ENCODE measurements at regions not wholly inside any gene's neighbourhood (a gene's known extent, or its start where the extent isn't known, plus 50 kb on each side); places are given as distances from the start of the nearest gene placed in this dataset.

GRCh38 chr14:98890556-98891340 is 381.2 kb downstream of the BCL11B start:
- no peak for ATAC-seq
- Histone ChIP-seq H3K9me3 (ENCODE audit: low read length) (no peaks in the 10 kb centered on the region), H3K4me3 (replicated peaks in 1 of 3; ENCODE audit: insufficient read depth in 1 of 3, low read depth in 2 of 3, low read length in 3 of 3) (no peak overlapping the region), H3K9ac (ENCODE audit: insufficient read depth, low read depth, low read length) (no peak overlapping the region), H3K36me3 (replicated peaks in 1 of 2; ENCODE audit: control insufficient read depth in 1 of 2, insufficient read depth in 2 of 2, low read length in 2 of 2) (no peaks in the 10 kb centered on the region), H3K4me1 (ENCODE audit: insufficient read depth, low read length) (no peaks in the 10 kb centered on the region), H3K27me3 (ENCODE audit: control insufficient read depth in 1 of 2, insufficient read depth in 2 of 2, low read length in 2 of 2) (peaks cover 3 to 22% of the 10 kb centered on the region in 2 experiments; a peak in 2 of 5 replicates), H3K27ac (ENCODE audit: extremely low read length, insufficient read depth, low read length) (no peak overlapping the region), H3K4me2 (ENCODE audit: low read depth, low read length) (no peak overlapping the region), H4K20me1 (ENCODE audit: insufficient read depth, low read length) (no peaks in the 10 kb centered on the region), H3K79me2 (ENCODE audit: insufficient read depth, low read length) (no peaks in the 10 kb centered on the region), H2AFZ (ENCODE audit: low read length) (no peak overlapping the region)
- POLR2A ChIA-PET: no interaction called here
- CTCF ChIA-PET (ENCODE audit: low intra/inter-chr PET ratio, low total read pairs): no interaction called here
- in situ Hi-C loops (cut with HindIII; ENCODE audit: extremely low pct_ligation_motif_present, low pct_unique_long_range_greater_than_20kb) (no loop called here), intact Hi-C loops (cut with micrococcal nuclease; ENCODE audit: unreplicated experiment) (no loop called here)
- no TSS peak for BruUV-seq (replicated peaks)
- no peak for DNase-seq (ENCODE audit: low spot score)
- WGBS (ENCODE audit: low lambda C conversion rate): 7% methylated on average over 13 of the region's 13 CpGs
- no peak for FAIRE-seq
- TF ChIP-seq ZNF20 (CRISPR knock-in tag; IDR thresholded peaks at IDR 0.05): no peak

- no peak overlapping the region for H3K9ac ChIP-seq (ENCODE audit: insufficient read depth, low read depth, low read length)
- H3K9me3 ChIP-seq (ENCODE audit: low read length): no peaks in the 10 kb centered on the region
- no peaks in the 10 kb centered on the region for H3K4me1 ChIP-seq (ENCODE audit: insufficient read depth, low read length)
- ChIA-PET CTCF (ENCODE audit: low intra/inter-chr PET ratio, low total read pairs) (no interaction called here), POLR2A (no interaction called here)
- no peak overlapping the region for H3K4me3 ChIP-seq (replicated peaks in 1 of 3; ENCODE audit: insufficient read depth in 1 of 3, low read depth in 2 of 3, low read length in 3 of 3)
- FAIRE-seq (no peak), DNase-seq (ENCODE audit: low spot score) (no peak), ATAC-seq (no peak)
- in situ Hi-C loops (cut with HindIII; ENCODE audit: extremely low pct_ligation_motif_present, low pct_unique_long_range_greater_than_20kb): no loop called here
- H2AFZ ChIP-seq (ENCODE audit: low read length): no peak overlapping the region
- no peaks in the 10 kb centered on the region for H3K36me3 ChIP-seq (replicated peaks in 1 of 2; ENCODE audit: control insufficient read depth in 1 of 2, insufficient read depth in 2 of 2, low read length in 2 of 2)
- peaks cover 3 to 15% of the 10 kb centered on the region in 2 experiments; a peak in 2 of 5 replicates for H3K27me3 ChIP-seq (ENCODE audit: control insufficient read depth in 1 of 2, insufficient read depth in 2 of 2, low read length in 2 of 2)
- H3K79me2 ChIP-seq (ENCODE audit: insufficient read depth, low read length): no peaks in the 10 kb centered on the region
- TF ChIP-seq ZBTB8A (CRISPR knock-in tag; IDR thresholded peaks at IDR 0.05; ENCODE audit: borderline replicate concordance, low read depth) (no peak), BRF2 (CRISPR knock-in tag; IDR thresholded peaks at IDR 0.05) (no peak), PPARG (CRISPR knock-in tag; conservative IDR thresholded peaks at IDR 0.05) (no peak), MIER2 (CRISPR knock-in tag; IDR thresholded peaks at IDR 0.05) (no peak), THAP11 (CRISPR knock-in tag; IDR thresholded peaks at IDR 0.05) (no peak), SKIL (CRISPR knock-in tag; IDR thresholded peaks at IDR 0.05; ENCODE audit: borderline replicate concordance) (no peak), DZIP1 (CRISPR knock-in tag; IDR thresholded peaks at IDR 0.05) (no peak), ATF5 (CRISPR knock-in tag; IDR thresholded peaks at IDR 0.05; ENCODE audit: low read depth) (no peak), HOXA5 (CRISPR knock-in tag; IDR thresholded peaks at IDR 0.05) (no peak), YEATS2 (CRISPR knock-in tag; IDR thresholded peaks at IDR 0.05; ENCODE audit: borderline replicate concordance) (no peak)
- no TSS peak for BruUV-seq (replicated peaks)
- no peaks in the 10 kb centered on the region for H4K20me1 ChIP-seq (ENCODE audit: insufficient read depth, low read length)
- no peak overlapping the region for H3K4me2 ChIP-seq (ENCODE audit: low read depth, low read length)
- intact Hi-C loops (cut with micrococcal nuclease; ENCODE audit: unreplicated experiment): no loop called here
- H3K27ac ChIP-seq (ENCODE audit: extremely low read length, insufficient read depth, low read length): no peak overlapping the region
These were observed 378.3 kb downstream of the BCL11B start for GRCh38 chr14:98893675-98894074.

Data from HepG2 (cell line).